Panc1 (cell line): ENCODE measurements at regions not wholly inside any gene's neighbourhood (a gene's known extent, or its start where the extent isn't known, plus 50 kb on each side); places are given as distances from the start of the nearest gene placed in this dataset.

Experiments
- ATAC-seq: fragments of 200-7000 bp; cut with Tn5 transposase; 2 replicates; pipeline ENCODE4 v1.9.1; 2020; ENCODE audit warnings: mild to moderate bottlenecking, moderate library complexity
- BruUV-seq: library from RNA; stranded (reverse); fragments of 400-500 nt; replicated peaks from 2 replicates; lab custom pipeline; 2021; lab: Mats Ljungman, UMichigan
- CTCF ChIA-PET: fragments of 300-600 bp; sonication (Branson Sonifier 250); formaldehyde crosslinking; loops from one replicate; lab custom pipeline; 2022; ENCODE audit warnings: antibody characterized with exemption; lab: Charles Lee
- POLR2A ChIA-PET: fragments of 300-600 bp; sonication (Branson Sonifier 250); formaldehyde crosslinking; loops from one replicate; lab custom pipeline; 2022; ENCODE audit warnings: antibody characterized with exemption; lab: Charles Lee
- DNase-seq: peaks from one replicate; pipeline ENCODE4 v3.0.0-alpha.2; 2010; ENCODE audit warnings: low read depth, low spot score
- H3K27ac ChIP-seq: 2 replicates; pipeline ENCODE4 v1.5.1; 2011; ENCODE audit warnings: mild to moderate bottlenecking, low read length, inconsistent platforms
- H3K27me3 ChIP-seq: fragments of 200-500 bp; sonication (Bioruptor generic); 2 replicates; pipeline ENCODE4 v1.6.0; 2014; ENCODE audit warnings: low read length, inconsistent platforms; ENCODE audit not compliant: control insufficient read depth, insufficient read depth
- H3K36me3 ChIP-seq: fragments of 200-500 bp; sonication (Bioruptor generic); 2 replicates; pipeline ENCODE4 v1.5.1; 2014; ENCODE audit warnings: inconsistent platforms, mild to moderate bottlenecking, low read length, moderate library complexity; ENCODE audit not compliant: control insufficient read depth, insufficient read depth
- H3K4me1 ChIP-seq: 2 replicates; pipeline ENCODE4 v1.5.1; 2011; ENCODE audit warnings: inconsistent platforms, mild to moderate bottlenecking, low read length, moderate library complexity; ENCODE audit not compliant: control insufficient read depth, insufficient read depth
- H3K4me3 ChIP-seq, 2 experiments: 2 replicates each; pipeline ENCODE4 v1.5.1; 2011 to 2012; ENCODE audit warnings: low read depth in 2 of 2, low read length in 2 of 2, mild to moderate bottlenecking in 2 of 2, inconsistent platforms in 1 of 2, moderate library complexity in 1 of 2
- H3K9me3 ChIP-seq: fragments of 200-500 bp; sonication (Bioruptor generic); 2 replicates; pipeline ENCODE4 v1.5.1; 2014; ENCODE audit warnings: low read depth, mild to moderate bottlenecking, inconsistent platforms, low read length, moderate library complexity; ENCODE audit not compliant: control insufficient read depth, insufficient read depth
- POLR2AphosphoS5 ChIP-seq: IDR thresholded peaks from 2 replicates; pipeline ENCODE4 v1.6.1; 2012; ENCODE audit warnings: mild to moderate bottlenecking, low read depth, low read length, moderate library complexity
- SIN3A ChIP-seq: IDR thresholded peaks from 2 replicates; pipeline ENCODE4 v1.6.1; 2012; ENCODE audit warnings: low read depth, mild to moderate bottlenecking, low read length, moderate library complexity, borderline replicate concordance; ENCODE audit not compliant: insufficient read depth
- TCF7L2 ChIP-seq: IDR thresholded peaks from 2 replicates; pipeline ENCODE4 v1.6.1; 2011; ENCODE audit warnings: mild to moderate bottlenecking, low read depth, low read length, inconsistent platforms
- in situ Hi-C: cut with HindIII; loops from 2 replicates; pipeline ENCODE4 v1.10.0; 2016; ENCODE audit warnings: low sequenced_read_pairs, low pct_unique_long_range_greater_than_20kb
- intact Hi-C: fragments of 100-400 bp; cut with micrococcal nuclease; formaldehyde crosslinking; loops from one replicate; pipeline ENCODE4 v1.10.0; 2022; ENCODE audit not compliant: unreplicated experiment
- TF ChIP-seq, protein P1 (sequence below): fragments of 450-650 bp; IDR thresholded peaks from 2 replicates; pipeline ENCODE4 v1.5.1; 2017; ENCODE audit warnings: mild to moderate bottlenecking
- TF ChIP-seq, protein P2 (sequence below), 2 experiments: IDR thresholded peaks; 2 replicates each; pipeline ENCODE4 v1.6.1; 2011 to 2012; ENCODE audit warnings: low read depth in 2 of 2, control low read depth in 1 of 2, low read length in 1 of 2, mild to moderate bottlenecking in 1 of 2, moderate library complexity in 1 of 2; ENCODE audit not compliant: insufficient read depth in 1 of 2

DNA sequence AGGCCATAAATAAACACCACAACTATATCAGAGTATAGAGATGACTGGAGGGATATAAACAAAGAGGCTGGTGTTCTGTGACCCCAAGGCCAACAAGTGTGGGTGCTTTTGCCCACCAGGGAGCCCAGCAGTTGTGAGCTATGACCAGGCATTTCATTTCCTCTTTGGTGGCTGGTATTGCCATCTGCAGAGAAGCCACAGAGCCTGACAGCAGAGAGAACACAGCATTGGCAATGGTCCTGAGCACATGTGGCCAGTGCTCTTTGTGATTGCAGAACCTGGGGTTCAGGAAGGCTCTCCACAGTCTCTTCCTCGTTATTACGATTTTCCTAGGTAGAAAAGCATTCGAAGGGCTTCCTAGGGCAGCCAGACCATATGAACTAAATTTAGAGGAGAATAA, 112.3 kb downstream of the TM2D1 start:
- intact Hi-C loops (no loop called here), in situ Hi-C loops (no loop called here)
- no TSS peak for BruUV-seq
- Histone ChIP-seq H3K9me3 (no peaks in the 10 kb centered on the region), H3K36me3 (no peaks in the 10 kb centered on the region), H3K4me1 (no peaks in the 10 kb centered on the region), H3K27me3 (no peaks in the 10 kb centered on the region), H3K27ac (no peak overlapping the region), H3K4me3 (no peak overlapping the region)
- DNase-seq (no peak), ATAC-seq (no peak)
- ChIA-PET CTCF (no interaction called here), POLR2A (no interaction called here)
- TF ChIP-seq POLR2AphosphoS5: no peak
- TF ChIP-seq, protein P1, sequence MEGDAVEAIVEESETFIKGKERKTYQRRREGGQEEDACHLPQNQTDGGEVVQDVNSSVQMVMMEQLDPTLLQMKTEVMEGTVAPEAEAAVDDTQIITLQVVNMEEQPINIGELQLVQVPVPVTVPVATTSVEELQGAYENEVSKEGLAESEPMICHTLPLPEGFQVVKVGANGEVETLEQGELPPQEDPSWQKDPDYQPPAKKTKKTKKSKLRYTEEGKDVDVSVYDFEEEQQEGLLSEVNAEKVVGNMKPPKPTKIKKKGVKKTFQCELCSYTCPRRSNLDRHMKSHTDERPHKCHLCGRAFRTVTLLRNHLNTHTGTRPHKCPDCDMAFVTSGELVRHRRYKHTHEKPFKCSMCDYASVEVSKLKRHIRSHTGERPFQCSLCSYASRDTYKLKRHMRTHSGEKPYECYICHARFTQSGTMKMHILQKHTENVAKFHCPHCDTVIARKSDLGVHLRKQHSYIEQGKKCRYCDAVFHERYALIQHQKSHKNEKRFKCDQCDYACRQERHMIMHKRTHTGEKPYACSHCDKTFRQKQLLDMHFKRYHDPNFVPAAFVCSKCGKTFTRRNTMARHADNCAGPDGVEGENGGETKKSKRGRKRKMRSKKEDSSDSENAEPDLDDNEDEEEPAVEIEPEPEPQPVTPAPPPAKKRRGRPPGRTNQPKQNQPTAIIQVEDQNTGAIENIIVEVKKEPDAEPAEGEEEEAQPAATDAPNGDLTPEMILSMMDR: no peak
- no peak for TF ChIP-seq TCF7L2
- TF ChIP-seq, protein P2, sequence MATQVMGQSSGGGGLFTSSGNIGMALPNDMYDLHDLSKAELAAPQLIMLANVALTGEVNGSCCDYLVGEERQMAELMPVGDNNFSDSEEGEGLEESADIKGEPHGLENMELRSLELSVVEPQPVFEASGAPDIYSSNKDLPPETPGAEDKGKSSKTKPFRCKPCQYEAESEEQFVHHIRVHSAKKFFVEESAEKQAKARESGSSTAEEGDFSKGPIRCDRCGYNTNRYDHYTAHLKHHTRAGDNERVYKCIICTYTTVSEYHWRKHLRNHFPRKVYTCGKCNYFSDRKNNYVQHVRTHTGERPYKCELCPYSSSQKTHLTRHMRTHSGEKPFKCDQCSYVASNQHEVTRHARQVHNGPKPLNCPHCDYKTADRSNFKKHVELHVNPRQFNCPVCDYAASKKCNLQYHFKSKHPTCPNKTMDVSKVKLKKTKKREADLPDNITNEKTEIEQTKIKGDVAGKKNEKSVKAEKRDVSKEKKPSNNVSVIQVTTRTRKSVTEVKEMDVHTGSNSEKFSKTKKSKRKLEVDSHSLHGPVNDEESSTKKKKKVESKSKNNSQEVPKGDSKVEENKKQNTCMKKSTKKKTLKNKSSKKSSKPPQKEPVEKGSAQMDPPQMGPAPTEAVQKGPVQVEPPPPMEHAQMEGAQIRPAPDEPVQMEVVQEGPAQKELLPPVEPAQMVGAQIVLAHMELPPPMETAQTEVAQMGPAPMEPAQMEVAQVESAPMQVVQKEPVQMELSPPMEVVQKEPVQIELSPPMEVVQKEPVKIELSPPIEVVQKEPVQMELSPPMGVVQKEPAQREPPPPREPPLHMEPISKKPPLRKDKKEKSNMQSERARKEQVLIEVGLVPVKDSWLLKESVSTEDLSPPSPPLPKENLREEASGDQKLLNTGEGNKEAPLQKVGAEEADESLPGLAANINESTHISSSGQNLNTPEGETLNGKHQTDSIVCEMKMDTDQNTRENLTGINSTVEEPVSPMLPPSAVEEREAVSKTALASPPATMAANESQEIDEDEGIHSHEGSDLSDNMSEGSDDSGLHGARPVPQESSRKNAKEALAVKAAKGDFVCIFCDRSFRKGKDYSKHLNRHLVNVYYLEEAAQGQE (IDR thresholded peaks at IDR 0.05; ENCODE audit: insufficient read depth in 1 of 2, low read depth in 2 of 2, low read length in 1 of 2): no peak

DNA sequence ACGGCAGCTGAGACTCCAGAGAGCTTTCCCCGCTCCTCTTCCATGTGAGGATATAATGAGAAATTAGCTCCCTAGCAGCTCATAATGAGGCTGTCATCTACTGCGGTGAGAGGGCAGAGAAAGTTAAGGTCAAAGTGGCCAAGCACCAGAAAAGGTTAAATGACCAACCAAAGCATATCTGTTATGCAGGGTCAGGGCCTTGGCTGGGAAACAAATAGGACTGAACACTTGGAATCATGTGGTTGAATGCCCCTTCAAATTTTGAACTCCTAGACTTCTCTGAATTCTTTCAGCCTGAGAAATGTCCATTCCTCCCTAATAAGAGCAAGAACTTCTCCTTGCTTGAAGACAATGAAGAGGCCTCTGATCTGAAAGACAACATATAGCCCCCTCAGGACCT, 115.9 kb downstream of the TM2D1 start:
- Histone ChIP-seq H3K36me3 (no peaks in the 10 kb centered on the region), H3K4me3 (no peak overlapping the region), H3K27me3 (no peaks in the 10 kb centered on the region), H3K27ac (no peak overlapping the region), H3K4me1 (no peaks in the 10 kb centered on the region), H3K9me3 (no peaks in the 10 kb centered on the region)
- TF ChIP-seq, protein P2 (IDR thresholded peaks at IDR 0.05; ENCODE audit: insufficient read depth in 1 of 2, low read depth in 2 of 2, low read length in 1 of 2): no peak
- no peak for TF ChIP-seq SIN3A
- no peak for TF ChIP-seq TCF7L2
- TF ChIP-seq, protein P1: no peak
- no peak for TF ChIP-seq POLR2AphosphoS5
- BruUV-seq: no TSS peak
- in situ Hi-C loops (no loop called here), intact Hi-C loops (no loop called here)
- ChIA-PET POLR2A (no interaction called here), CTCF (no interaction called here)
- DNase-seq: no peak
- ATAC-seq: no peak
